Omental fat pad (tissue), 3 donors: ENCODE measurements at regions not wholly inside any gene's neighbourhood (a gene's known extent, or its start where the extent isn't known, plus 50 kb on each side); places are given as distances from the start of the nearest gene placed in this dataset.

Source experiments
- ATAC-seq: fragments of 150-250 bp; one replicate; pipeline ENCODE4 v1.9.1; 2016; ENCODE audit warnings: mild to moderate bottlenecking, moderate library complexity; ENCODE audit not compliant: low FRiP score
- DNase-seq: peaks from one replicate; pipeline ENCODE4 v3.0.0-alpha.2; 2019; ENCODE audit warnings: low spot score
- CTCF ChIP-seq, 3 donors: fragments of 450-650 bp; IDR thresholded peaks; one replicate each; pipeline ENCODE4 v1.5.1; 2016 to 2017; ENCODE audit warnings: antibody characterized with exemption in 3 of 3, mild to moderate bottlenecking in 3 of 3, moderate library complexity in 2 of 3

GRCh38 chr4:181508601-181509000 lies 734.6 kb upstream of the TENM3 start:
- TF ChIP-seq CTCF (IDR thresholded peaks at IDR 0.05): no peak
- no peak for DNase-seq
- ATAC-seq: no peak

- no peak for TF ChIP-seq CTCF (IDR thresholded peaks at IDR 0.05)
- ATAC-seq (no peak), DNase-seq (no peak)
These were observed 734.1 kb upstream of the TENM3 start for GRCh38 chr4:181509073-181509472.

GRCh38 chr4:181517491-181517890 lies 725.7 kb upstream of the TENM3 start:
- ATAC-seq (no peak), DNase-seq (no peak)
- TF ChIP-seq CTCF (IDR thresholded peaks at IDR 0.05): no peak

- TF ChIP-seq CTCF (IDR thresholded peaks at IDR 0.05): no peak
- ATAC-seq (no peak), DNase-seq (no peak)
These were observed 722.4 kb upstream of the TENM3 start for GRCh38 chr4:181520790-181521189.

GRCh38 chr4:181523973-181524372 lies 719.2 kb upstream of the TENM3 start:
- no peak for DNase-seq
- ATAC-seq: no peak
- no peak for TF ChIP-seq CTCF (IDR thresholded peaks at IDR 0.05)

- TF ChIP-seq CTCF (IDR thresholded peaks at IDR 0.05): no peak
- DNase-seq (no peak), ATAC-seq (no peak)
These were observed 718.7 kb upstream of the TENM3 start for GRCh38 chr4:181524499-181524898.

GRCh38 chr4:181525634-181526033 lies 717.6 kb upstream of the TENM3 start:
- no peak for TF ChIP-seq CTCF (IDR thresholded peaks at IDR 0.05)
- no peak for DNase-seq
- no peak for ATAC-seq
